Activated T-cell treated with anti-CD3 and anti-CD28 coated beads for 4 hours (primary cell): ENCODE measurements at regions not wholly inside any gene's neighbourhood (a gene's known extent, or its start where the extent isn't known, plus 50 kb on each side); places are given as distances from the start of the nearest gene placed in this dataset.
"Not testable (repeated sequence)": the region's sequence is repeated elsewhere in the genome, so short reads cannot be mapped to it uniquely, and the experiment has no call there.

Source experiments
- DNase-seq: peaks from one replicate; pipeline ENCODE4 v3.0.0-alpha.2; 2020

GRCh38 chr6:16947375-16948015, 154.4 kb upstream of the STMND1 start:
- no peak for DNase-seq

DNA sequence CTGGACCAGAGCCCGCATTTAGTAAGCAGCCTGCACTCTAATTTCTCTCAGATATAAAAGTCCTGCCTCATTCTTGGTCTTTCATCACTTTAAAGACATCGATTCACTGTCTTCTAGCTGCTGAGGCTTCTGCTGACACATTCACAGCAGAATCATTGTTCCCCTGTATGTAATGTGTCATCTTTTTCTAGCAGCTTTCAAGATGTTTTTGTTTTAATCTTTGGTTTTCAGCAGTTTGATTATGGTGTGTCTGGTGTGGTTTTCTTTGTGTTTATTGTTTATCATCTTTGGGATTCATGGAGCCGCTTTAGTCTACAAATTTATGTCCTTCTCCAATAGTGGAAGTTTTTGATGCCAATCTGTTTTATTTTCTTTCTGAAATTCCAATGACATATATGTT, 157.3 kb upstream of the STMND1 start:
- no peak for DNase-seq

GRCh38 chr6:16939839-16940238, 162.0 kb upstream of the STMND1 start:
- no peak for DNase-seq

GRCh38 chr6:16939351-16939750, 162.5 kb upstream of the STMND1 start:
- DNase-seq = no peak

DNA sequence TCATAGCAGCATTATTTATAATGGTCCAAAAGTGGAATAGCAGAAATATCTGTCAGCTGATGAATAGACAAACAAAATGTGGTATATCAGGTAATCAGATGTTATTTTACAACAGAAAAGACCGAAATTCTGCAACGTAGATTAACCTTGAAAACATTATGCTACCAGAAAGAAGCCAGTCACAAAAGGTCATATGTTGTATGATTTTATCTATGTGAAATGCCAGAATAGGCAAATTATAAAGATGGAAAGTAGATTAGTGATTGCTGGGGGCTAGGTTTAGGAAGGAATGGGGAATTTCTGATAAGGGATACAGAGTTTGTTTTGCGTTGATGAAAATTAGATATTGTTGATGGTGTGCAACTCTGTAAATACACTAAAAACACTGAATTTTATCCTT, 165.0 kb upstream of the STMND1 start:
- no peak for DNase-seq

DNA sequence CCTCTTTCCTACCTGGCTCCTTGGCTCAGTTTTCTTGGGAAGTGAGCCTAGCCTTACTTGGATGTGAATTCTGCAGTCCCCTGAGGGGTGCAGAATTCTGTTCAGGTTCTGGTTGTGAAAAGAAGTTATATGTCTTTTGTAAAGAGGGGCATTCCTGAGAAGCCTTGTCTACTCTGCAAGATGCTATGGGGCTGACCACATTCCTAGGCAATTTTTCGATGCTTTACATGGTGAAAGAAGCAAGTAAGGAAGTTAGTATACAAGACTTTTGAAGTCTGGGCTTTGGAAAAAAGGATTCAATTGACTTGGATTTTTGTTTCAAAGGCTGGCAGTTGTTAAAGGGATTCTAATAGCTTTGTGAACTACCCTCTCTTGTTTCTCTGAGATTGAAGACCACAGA, 167.9 kb upstream of the STMND1 start:
- no peak for DNase-seq

- DNase-seq = no peak
These were observed 168.3 kb upstream of the STMND1 start for GRCh38 chr6:16933532-16933931.

DNA sequence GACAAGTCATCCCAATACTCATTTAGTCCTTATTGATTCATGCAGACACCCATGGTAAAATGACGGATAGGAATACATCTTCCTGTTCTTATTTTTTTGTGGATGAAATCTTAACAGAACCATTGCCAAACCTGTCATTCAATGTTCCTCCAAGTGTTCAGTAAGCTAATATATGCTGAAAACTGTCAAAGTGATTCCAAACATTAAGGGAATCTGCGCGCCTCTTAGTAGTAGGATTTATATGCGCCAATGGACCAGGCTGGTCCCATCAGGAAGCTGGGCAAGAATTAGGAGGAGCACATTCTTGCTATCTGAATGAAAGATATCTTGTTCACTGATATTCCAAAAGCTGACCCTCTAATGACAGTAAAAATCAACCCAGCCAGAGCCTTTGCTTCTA, 168.9 kb upstream of the STMND1 start:
- DNase-seq = no peak

GRCh38 chr6:16931079-16931478, 169.8 kb upstream of the ATXN1 start:
- DNase-seq = not testable (repeated sequence)

DNA sequence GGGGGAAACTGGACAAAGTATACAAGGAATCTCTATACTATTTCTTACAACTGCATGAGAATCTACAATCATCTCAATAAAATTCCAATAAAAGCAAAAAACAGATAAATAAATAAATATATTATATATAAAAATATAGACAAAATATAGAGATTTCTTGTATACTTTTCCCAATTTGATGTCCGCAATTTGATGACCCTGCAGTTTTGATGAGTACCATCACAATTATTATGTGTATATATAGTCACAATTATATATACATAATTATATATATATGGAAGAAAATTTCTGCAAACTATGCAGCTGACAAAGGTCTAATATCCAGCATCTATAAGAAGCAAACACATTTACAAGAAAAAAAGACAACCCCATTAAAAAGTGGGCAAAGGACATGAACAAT, 169.2 kb upstream of the ATXN1 start:
- DNase-seq = no peak

DNA sequence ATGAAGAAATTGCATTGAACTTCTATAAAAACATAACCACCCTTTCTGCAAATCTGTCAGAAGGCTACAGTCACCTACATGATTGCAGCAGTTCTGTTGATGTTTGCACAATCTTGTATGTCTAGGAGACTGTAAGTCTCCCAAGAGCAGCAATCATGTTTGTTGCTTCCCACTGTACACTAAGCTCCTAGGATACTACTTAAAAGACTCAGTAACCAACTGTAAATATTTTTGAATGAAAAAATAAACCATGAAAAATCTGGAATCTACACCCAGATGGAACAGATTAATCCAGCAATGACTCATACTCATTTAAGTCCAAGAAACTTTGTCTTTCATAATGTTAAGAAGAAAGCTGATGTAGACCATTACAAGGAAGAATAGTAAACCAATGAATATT, 168.5 kb upstream of the ATXN1 start:
- no peak for DNase-seq

GRCh38 chr6:16928387-16928786, 167.1 kb upstream of the ATXN1 start:
- DNase-seq = no peak

DNA sequence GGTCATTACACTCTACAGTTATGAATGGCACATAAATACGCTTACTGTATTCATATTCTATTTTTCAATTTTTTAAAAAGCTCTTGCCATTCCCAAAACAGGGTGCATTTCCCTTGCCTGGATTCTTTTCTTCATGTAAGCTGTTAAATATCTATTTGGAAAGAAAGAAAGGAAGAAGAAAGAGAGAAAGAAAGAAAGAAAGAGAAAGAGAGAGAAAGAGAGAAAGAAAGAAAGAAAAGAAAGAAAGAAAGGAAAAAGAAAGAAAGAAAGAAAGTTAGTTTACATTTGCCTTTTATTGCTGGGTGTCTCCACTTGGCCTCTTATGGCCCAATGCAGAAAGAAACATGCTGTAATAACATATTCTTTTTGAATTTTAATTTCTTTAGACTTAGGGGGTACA, 165.9 kb upstream of the ATXN1 start:
- no peak for DNase-seq

DNA sequence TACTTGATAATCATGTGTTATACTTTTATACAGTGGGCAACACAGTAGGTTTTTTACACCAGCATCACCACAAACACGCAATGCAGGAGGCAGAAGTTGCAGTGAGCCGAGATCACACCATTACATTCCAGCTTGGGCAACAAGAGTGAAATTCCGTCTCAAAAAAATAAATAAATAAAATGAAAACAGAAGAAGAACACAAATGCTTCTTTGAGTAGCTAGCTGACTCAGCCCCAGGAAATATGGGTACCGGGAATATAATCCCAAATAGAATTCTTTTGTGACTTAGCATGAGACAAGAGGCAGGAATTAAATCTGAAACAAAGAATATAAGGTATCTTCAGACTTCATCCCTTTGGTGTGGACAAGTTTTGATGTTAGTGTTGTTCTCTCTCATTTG, 164.2 kb upstream of the ATXN1 start:
- no peak for DNase-seq

- DNase-seq = no peak
These were observed 161.0 kb upstream of the ATXN1 start for GRCh38 chr6:16922282-16922681.

DNA sequence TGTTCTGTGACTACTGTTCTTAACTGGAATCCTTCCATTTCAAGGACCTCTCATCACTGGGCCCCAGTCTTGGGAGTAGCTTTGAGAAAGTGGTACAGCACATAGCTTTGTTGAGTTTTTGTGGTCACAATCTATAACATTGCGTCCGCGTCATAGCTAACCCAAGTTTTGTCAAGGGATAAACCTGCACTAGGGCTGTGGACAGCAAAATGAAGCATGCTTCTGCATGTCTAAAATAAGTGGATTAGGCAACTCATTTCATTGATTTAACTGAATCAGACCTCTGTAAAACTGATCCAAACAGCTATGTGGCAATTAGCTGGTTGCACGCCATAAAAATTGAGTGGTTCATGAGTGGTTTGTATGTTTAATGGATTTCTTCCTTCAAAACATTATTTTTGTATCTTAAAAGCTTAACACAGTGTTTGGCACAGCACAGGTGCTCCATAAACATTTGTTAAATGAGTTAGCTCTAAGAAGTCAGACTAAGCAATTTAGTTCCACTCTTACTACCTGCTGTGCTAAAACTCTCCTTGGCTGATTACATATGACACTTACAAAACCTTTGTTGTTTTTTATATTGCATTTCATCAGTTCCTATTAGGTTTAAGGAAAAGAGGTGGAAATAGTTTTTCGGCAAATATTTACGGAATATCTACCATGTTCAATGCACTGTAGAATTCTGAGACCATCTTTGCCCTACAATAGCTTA, 160.3 kb upstream of the ATXN1 start:
- no peak for DNase-seq

DNA sequence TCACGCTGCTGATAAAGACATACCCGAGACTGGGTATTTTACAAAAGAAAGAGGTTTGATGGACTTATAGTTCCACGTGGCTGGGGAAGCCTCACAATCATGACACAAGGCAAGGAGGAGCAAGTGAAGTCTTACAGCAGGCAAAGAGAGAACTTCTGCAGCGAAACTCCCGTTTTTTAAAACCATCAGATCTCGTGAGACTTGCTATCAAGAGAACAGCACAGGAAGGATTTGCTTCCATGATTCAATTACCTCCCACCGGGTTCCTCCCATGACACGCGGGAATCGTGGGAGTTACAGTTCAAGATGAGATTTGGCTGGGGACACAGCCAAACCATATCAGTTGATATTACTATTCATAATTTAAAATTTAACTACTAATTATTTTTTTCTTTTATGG, 157.3 kb upstream of the ATXN1 start:
- no peak for DNase-seq

DNA sequence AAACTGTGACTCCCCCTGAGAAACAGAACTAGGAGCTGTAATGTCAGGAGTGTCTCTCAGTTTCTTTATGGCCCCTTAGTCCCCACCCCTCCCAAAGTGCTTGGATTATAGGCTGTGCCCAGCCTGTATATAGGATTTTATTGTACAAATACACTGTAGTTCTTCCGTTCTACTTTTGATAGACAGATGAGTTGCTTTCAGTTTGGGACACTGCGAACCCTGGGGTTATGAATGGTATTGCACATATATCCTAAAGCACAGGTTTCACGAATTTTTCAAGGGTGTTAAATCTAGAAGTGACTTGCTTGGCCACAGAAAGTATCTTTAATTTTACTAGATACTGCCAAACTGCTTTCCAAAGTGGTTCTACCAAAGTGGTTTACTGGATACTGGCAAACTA, 152.9 kb upstream of the ATXN1 start:
- no peak for DNase-seq

DNA sequence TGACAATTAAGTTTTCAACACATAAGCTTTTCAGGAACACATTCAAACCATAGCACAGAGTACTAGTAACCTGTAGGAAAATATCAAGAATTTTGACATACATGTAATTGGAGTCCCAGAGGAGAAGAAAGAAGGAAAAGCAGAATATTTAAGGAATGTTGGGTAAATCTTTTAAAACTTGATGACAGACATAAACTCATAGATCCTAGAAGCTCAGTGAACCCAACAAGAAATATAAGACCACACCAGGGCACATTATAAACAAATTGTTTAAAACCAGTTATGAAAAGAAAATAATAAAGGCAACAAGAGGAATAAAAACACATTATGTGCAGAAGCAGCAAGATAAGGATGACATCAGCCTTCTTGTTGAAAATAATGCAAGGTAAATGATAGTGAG, 151.5 kb upstream of the ATXN1 start:
- no peak for DNase-seq

GRCh38 chr6:16911088-16911487, 149.8 kb upstream of the ATXN1 start:
- DNase-seq = no peak

- no peak for DNase-seq
These were observed 148.5 kb upstream of the ATXN1 start for GRCh38 chr6:16909658-16910360.

GRCh38 chr6:16907991-16908390, 146.7 kb upstream of the ATXN1 start:
- no peak for DNase-seq

DNA sequence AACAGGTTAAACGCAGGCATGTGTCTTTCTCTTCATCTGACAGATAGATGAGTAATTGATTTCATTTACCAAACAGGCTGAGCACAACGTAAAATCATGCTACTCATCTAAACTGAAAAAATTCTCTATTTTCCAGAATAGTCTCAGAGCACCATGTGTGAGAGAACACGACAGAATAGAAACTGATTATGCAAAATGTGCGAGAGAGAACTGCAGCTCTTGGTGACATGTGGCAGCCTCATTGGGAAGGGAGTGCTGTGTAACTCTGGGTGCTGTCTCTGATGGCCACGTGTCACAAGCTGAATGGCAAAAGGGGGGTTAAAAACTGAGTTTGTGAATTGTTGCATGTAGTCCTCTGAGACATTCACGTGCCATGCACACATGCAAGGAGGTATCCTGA, 143.7 kb upstream of the ATXN1 start:
- DNase-seq = no peak

DNA sequence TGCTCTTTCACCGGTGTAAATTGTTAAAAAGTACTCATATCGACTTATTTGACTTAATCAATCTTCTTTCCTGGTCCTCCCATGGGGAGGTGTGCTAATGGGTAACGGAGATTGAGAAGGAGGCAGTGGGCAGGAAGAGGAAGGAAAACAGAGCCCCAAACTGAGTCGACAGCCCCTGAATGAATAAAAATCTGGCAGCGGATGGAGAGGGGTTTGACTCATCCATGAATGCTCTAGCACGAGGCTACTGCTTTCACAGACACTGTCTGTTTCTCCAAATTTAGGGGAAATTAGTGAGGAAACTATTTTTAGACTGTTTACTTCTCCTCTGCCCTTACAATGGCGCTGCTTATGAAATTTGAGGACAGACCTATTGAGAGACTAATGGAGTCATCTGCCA, 142.2 kb upstream of the ATXN1 start:
- no peak for DNase-seq
